H1 (cell line): ENCODE measurements at regions not wholly inside any gene's neighbourhood (a gene's known extent, or its start where the extent isn't known, plus 50 kb on each side); places are given as distances from the start of the nearest gene placed in this dataset.

ENCODE experiments used
- CTCF ChIA-PET: fragments of 300-600 bp; sonication (Branson Sonifier 250); formaldehyde crosslinking; loops from one replicate; lab custom pipeline; 2021; ENCODE audit not compliant: partially characterized antibody; lab: Charles Lee
- POLR2A ChIA-PET: fragments of 300-600 bp; sonication (Branson Sonifier 250); formaldehyde crosslinking; loops from one replicate; lab custom pipeline; 2021; ENCODE audit warnings: inconsistent platforms; ENCODE audit not compliant: partially characterized antibody; lab: Charles Lee
- DNase-seq, 2 experiments: peaks; one replicate each; pipeline versions ENCODE4 v3.0.0 to v3.0.0-alpha.2; 2010 to 2022; ENCODE audit warnings: low spot score in 2 of 2, low read depth in 1 of 2, mixed read lengths in 1 of 2
- FAIRE-seq: peaks from 2 replicates; lab custom pipeline; 2011; peaks lifted over from hg19 to GRCh38; lab: Jason Lieb, UNC
- H2AFZ ChIP-seq: 2 replicates; pipeline ENCODE4 v1.8.1; 2012; ENCODE audit warnings: low read length, inconsistent platforms
- H2AK5ac ChIP-seq: 2 replicates; pipeline ENCODE4 v1.6.1; 2013; ENCODE audit warnings: low read depth, low read length
- H2BK120ac ChIP-seq: replicated peaks from 2 replicates; pipeline ENCODE3; 2013; ENCODE audit warnings: low read depth, low read length, inconsistent platforms
- H2BK12ac ChIP-seq: 2 replicates; pipeline ENCODE4 v1.6.1; 2013; ENCODE audit warnings: low read depth, low read length
- H2BK15ac ChIP-seq: 2 replicates; pipeline ENCODE4 v1.6.1; 2013; ENCODE audit warnings: low read length
- H2BK20ac ChIP-seq: 2 replicates; pipeline ENCODE4 v1.6.1; 2013; ENCODE audit warnings: low read length
- H2BK5ac ChIP-seq: 2 replicates; pipeline ENCODE4 v1.6.1; 2013; ENCODE audit warnings: low read depth, low read length
- H3K14ac ChIP-seq: 2 replicates; pipeline ENCODE4 v1.6.1; 2013; ENCODE audit warnings: inconsistent platforms; ENCODE audit not compliant: insufficient read length
- H3K18ac ChIP-seq: 2 replicates; pipeline ENCODE4 v1.6.1; 2013; ENCODE audit warnings: low read length; ENCODE audit errors: extremely low read depth
- H3K23ac ChIP-seq: 2 replicates; pipeline ENCODE4 v1.6.1; 2013; ENCODE audit warnings: inconsistent platforms; ENCODE audit not compliant: insufficient read length
- H3K23me2 ChIP-seq: 2 replicates; pipeline ENCODE4 v1.6.1; 2013; ENCODE audit warnings: low read depth, low read length
- H3K27ac ChIP-seq: 2 replicates; pipeline ENCODE4 v1.6.1; 2011; ENCODE audit warnings: low read depth, low read length, inconsistent platforms
- H3K27me3 ChIP-seq, 4 experiments: replicated peaks in 1 of 4; 1 replicate in 1 of 4; 2 replicates in 3 of 4; pipeline versions ENCODE4 v1.6.1 to v1.8.1; 2011 to 2013; ENCODE audit warnings: low read length in 3 of 4, mild to moderate bottlenecking in 3 of 4, inconsistent platforms in 2 of 4, mixed read lengths in 2 of 4, moderate library complexity in 1 of 4; ENCODE audit not compliant: control insufficient read depth in 3 of 4, insufficient read depth in 3 of 4; ENCODE audit errors: extremely low read depth in 1 of 4
- H3K36me3 ChIP-seq, 4 experiments: 2 replicates each; pipeline versions ENCODE4 v1.6.1 to v1.8.1; 2011 to 2013; ENCODE audit warnings: mild to moderate bottlenecking in 4 of 4, low read length in 3 of 4, moderate library complexity in 2 of 4, control low read depth in 1 of 4, inconsistent platforms in 1 of 4; ENCODE audit not compliant: insufficient read depth in 4 of 4, control insufficient read depth in 2 of 4
- H3K4ac ChIP-seq: replicated peaks from 2 replicates; pipeline ENCODE3; 2013; ENCODE audit warnings: low read length, low read depth, mixed read lengths, inconsistent platforms; ENCODE audit not compliant: insufficient read length
- H3K4me1 ChIP-seq, 4 experiments: replicated peaks in 1 of 4; 1 replicate in 1 of 4; 2 replicates in 3 of 4; pipeline versions ENCODE4 v1.6.1 to v1.8.1; 2011 to 2013; ENCODE audit warnings: low read length in 3 of 4, inconsistent platforms in 2 of 4, mixed read lengths in 1 of 4; ENCODE audit not compliant: insufficient read depth in 4 of 4, control insufficient read depth in 3 of 4
- H3K4me2 ChIP-seq, 2 experiments: 2 replicates each; pipeline versions ENCODE4 v1.6.1 to v1.8.1; 2011 to 2013; ENCODE audit warnings: low read depth in 2 of 2, low read length in 2 of 2, control low read depth in 1 of 2, inconsistent platforms in 1 of 2, mild to moderate bottlenecking in 1 of 2; ENCODE audit not compliant: insufficient read depth in 1 of 2
- H3K4me3 ChIP-seq, 4 experiments: fragments of 200-600, 300-600 bp in 1 of 4; sonication (generic), shearing (Covaris generic), sonication (Bioruptor Twin) in 1 of 4; 2 replicates each; pipeline versions ENCODE4 v1.5.1 to v1.8.1; 2011 to 2016; ENCODE audit warnings: low read length in 4 of 4, low read depth in 3 of 4, control low read depth in 2 of 4, inconsistent platforms in 2 of 4, mild to moderate bottlenecking in 2 of 4, mixed read lengths in 1 of 4, moderate library complexity in 1 of 4; ENCODE audit not compliant: insufficient read depth in 2 of 4; ENCODE audit errors: extremely low read depth in 1 of 4
- H3K56ac ChIP-seq: replicated peaks from 2 replicates; pipeline ENCODE3; 2013; ENCODE audit warnings: low read depth, mild to moderate bottlenecking, mixed read lengths, low read length, inconsistent platforms; ENCODE audit not compliant: insufficient read length
- H3K79me1 ChIP-seq: 2 replicates; pipeline ENCODE4 v1.6.1; 2013; ENCODE audit warnings: low read depth, low read length, control low read depth
- H3K79me2 ChIP-seq, 2 experiments: 2 replicates each; pipeline versions ENCODE4 v1.6.1 to v1.8.1; 2012 to 2013; ENCODE audit warnings: low read length in 2 of 2, mild to moderate bottlenecking in 2 of 2, inconsistent platforms in 1 of 2; ENCODE audit not compliant: insufficient read depth in 2 of 2, control insufficient read depth in 1 of 2
- H3K9ac ChIP-seq, 4 experiments: replicated peaks in 1 of 4; 1 replicate in 1 of 4; 2 replicates in 3 of 4; pipeline versions ENCODE4 v1.6.1 to v1.8.1; 2011 to 2013; ENCODE audit warnings: low read depth in 3 of 4, low read length in 3 of 4, control low read depth in 2 of 4, mild to moderate bottlenecking in 2 of 4, moderate library complexity in 2 of 4, inconsistent platforms in 1 of 4; ENCODE audit errors: extremely low read depth in 1 of 4
- H3K9me3 ChIP-seq, 2 experiments: 2 replicates each; pipeline versions ENCODE4 v1.6.1 to v1.8.1; 2012 to 2013; ENCODE audit warnings: mild to moderate bottlenecking in 2 of 2, moderate library complexity in 2 of 2, control low read depth in 1 of 2, inconsistent platforms in 1 of 2, low read depth in 1 of 2, low read length in 1 of 2, mixed read lengths in 1 of 2; ENCODE audit not compliant: insufficient read depth in 2 of 2
- H4K20me1 ChIP-seq, 2 experiments: replicated peaks in 1 of 2; 2 replicates each; pipeline versions ENCODE3 to v1.8.1; 2011 to 2013; ENCODE audit warnings: inconsistent platforms in 2 of 2, low read length in 2 of 2, mild to moderate bottlenecking in 1 of 2; ENCODE audit not compliant: insufficient read depth in 2 of 2, control insufficient read depth in 1 of 2
- H4K5ac ChIP-seq: 2 replicates; pipeline ENCODE4 v1.6.1; 2013; ENCODE audit warnings: low read length, low read depth, mixed read lengths, inconsistent platforms; ENCODE audit not compliant: insufficient read length
- H4K8ac ChIP-seq: 2 replicates; pipeline ENCODE4 v1.8.0; 2013; ENCODE audit warnings: mild to moderate bottlenecking, moderate library complexity, low read length, inconsistent platforms; ENCODE audit not compliant: insufficient read depth; ENCODE audit errors: extremely low read depth
- H4K91ac ChIP-seq: replicated peaks from 2 replicates; pipeline ENCODE3; 2013; ENCODE audit warnings: low read length, mixed read lengths, inconsistent platforms; ENCODE audit not compliant: insufficient read length
- BACH1 ChIP-seq: IDR thresholded peaks from 2 replicates; pipeline ENCODE4 v1.6.1; 2012; ENCODE audit warnings: low read length, improper control_type of control experiment
- BCL11A ChIP-seq, 2 experiments: IDR thresholded peaks; one replicate each; pipeline ENCODE4 v1.6.1; 2011; ENCODE audit warnings: low read depth in 2 of 2, low read length in 2 of 2, mild to moderate bottlenecking in 2 of 2
- CBX5 ChIP-seq: fragments of 300-800, 300-1000 bp; sonication (generic); IDR thresholded peaks from 2 replicates; pipeline ENCODE4 v1.7.1; 2016; ENCODE audit warnings: antibody characterized with exemption, low read length, low read depth
- CTBP2 ChIP-seq: IDR thresholded peaks from 2 replicates; pipeline ENCODE4 v1.7.0; 2011; ENCODE audit warnings: borderline replicate concordance, mild to moderate bottlenecking, moderate library complexity, mixed read lengths, low read length; ENCODE audit not compliant: insufficient read depth, insufficient read length
- GTF2F1 ChIP-seq: IDR thresholded peaks from 2 replicates; pipeline ENCODE4 v1.6.1; 2012; ENCODE audit warnings: low read depth, low read length, improper control_type of control experiment, borderline replicate concordance
- RAD21 ChIP-seq, 2 experiments: IDR thresholded peaks in 1 of 2; conservative IDR thresholded peaks in 1 of 2; 2 replicates each; pipeline ENCODE4 v1.6.1; 2011; ENCODE audit warnings: low read depth in 2 of 2, low read length in 2 of 2, improper control_type of control experiment in 1 of 2, inconsistent platforms in 1 of 2, mild to moderate bottlenecking in 1 of 2, moderate library complexity in 1 of 2
- RFX5 ChIP-seq: IDR thresholded peaks from 2 replicates; pipeline ENCODE4 v1.6.1; 2011; ENCODE audit warnings: low read depth, low read length, improper control_type of control experiment, borderline replicate concordance
- SIN3A ChIP-seq, 2 experiments: IDR thresholded peaks in 1 of 2; conservative IDR thresholded peaks in 1 of 2; 2 replicates each; pipeline ENCODE4 v1.6.1; 2011 to 2012; ENCODE audit warnings: low read length in 2 of 2, improper control_type of control experiment in 1 of 2, low read depth in 1 of 2, mild to moderate bottlenecking in 1 of 2
- SUZ12 ChIP-seq: fragments of 200-600 bp; sonication (generic); IDR thresholded peaks from 2 replicates; pipeline ENCODE4 v1.6.1; 2012; ENCODE audit warnings: mild to moderate bottlenecking, inconsistent platforms, low read length, moderate library complexity, mixed read lengths
- TF ChIP-seq, protein P1 (sequence below), 3 experiments: IDR thresholded peaks; 1 replicate in 2 of 3; 2 replicates in 1 of 3; pipeline versions ENCODE4 v1.5.1 to v1.6.1; 2011; ENCODE audit warnings: low read length in 3 of 3, mild to moderate bottlenecking in 3 of 3, inconsistent platforms in 2 of 3, low read depth in 1 of 3, moderate library complexity in 1 of 3; ENCODE audit not compliant: insufficient read depth in 1 of 3; ENCODE audit errors: control extremely low read depth in 1 of 3

DNA sequence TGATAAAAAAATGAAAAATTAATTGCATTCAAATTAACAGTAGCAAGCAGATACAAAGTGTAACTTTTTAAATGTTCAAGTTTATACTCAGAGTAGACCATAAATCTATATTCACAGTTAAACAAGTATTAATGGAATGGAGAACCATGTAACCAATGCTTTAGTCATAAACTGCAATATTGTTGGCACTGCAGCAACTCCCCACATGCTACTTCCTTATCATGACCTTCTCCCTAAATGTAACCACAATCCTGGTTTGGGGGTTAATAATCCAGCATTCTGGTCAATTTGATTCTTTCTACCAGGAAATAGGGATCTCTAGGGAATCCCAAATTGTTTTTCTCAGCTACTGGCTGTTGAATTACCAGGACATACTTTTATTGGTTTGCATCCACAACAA is 223.9 kb upstream of the DCAF8L1 start:
- Histone ChIP-seq H4K8ac (no peak overlapping the region), H3K18ac (no peak overlapping the region), H3K23me2 (no peaks in the 10 kb centered on the region), H2BK20ac (no peak overlapping the region), H4K5ac (no peak overlapping the region), H2AFZ (no peak overlapping the region), H3K9ac (no peak overlapping the region), H4K20me1 (no peaks in the 10 kb centered on the region), H3K4me2 (no peak overlapping the region), H3K36me3 (no peaks in the 10 kb centered on the region), H3K9me3 (no peaks in the 10 kb centered on the region), H2BK12ac (no peak overlapping the region), H2BK5ac (no peak overlapping the region), H2BK15ac (no peak overlapping the region), H3K23ac (no peak overlapping the region), H3K27ac (no peak overlapping the region)
- POLR2A ChIA-PET, result no interaction called here
- no peak for TF ChIP-seq CBX5
- TF ChIP-seq BACH1, result no peak
- TF ChIP-seq RFX5, result no peak
- TF ChIP-seq GTF2F1, result no peak
- TF ChIP-seq SUZ12, result no peak
- TF ChIP-seq RAD21 (IDR thresholded peaks at IDR 0.05 in 1 of 2, conservative IDR thresholded peaks at IDR 0.05 in 1 of 2; ENCODE audit: low read depth in 2 of 2, low read length in 2 of 2), result no peak
- TF ChIP-seq CTBP2, result no peak
- TF ChIP-seq BCL11A (IDR thresholded peaks at IDR 0.05; ENCODE audit: low read depth in 2 of 2, low read length in 2 of 2), result no peak
- TF ChIP-seq SIN3A (conservative IDR thresholded peaks at IDR 0.05 in 1 of 2, IDR thresholded peaks at IDR 0.05 in 1 of 2; ENCODE audit: low read depth in 1 of 2, low read length in 2 of 2), result no peak
- TF ChIP-seq, protein P1, sequence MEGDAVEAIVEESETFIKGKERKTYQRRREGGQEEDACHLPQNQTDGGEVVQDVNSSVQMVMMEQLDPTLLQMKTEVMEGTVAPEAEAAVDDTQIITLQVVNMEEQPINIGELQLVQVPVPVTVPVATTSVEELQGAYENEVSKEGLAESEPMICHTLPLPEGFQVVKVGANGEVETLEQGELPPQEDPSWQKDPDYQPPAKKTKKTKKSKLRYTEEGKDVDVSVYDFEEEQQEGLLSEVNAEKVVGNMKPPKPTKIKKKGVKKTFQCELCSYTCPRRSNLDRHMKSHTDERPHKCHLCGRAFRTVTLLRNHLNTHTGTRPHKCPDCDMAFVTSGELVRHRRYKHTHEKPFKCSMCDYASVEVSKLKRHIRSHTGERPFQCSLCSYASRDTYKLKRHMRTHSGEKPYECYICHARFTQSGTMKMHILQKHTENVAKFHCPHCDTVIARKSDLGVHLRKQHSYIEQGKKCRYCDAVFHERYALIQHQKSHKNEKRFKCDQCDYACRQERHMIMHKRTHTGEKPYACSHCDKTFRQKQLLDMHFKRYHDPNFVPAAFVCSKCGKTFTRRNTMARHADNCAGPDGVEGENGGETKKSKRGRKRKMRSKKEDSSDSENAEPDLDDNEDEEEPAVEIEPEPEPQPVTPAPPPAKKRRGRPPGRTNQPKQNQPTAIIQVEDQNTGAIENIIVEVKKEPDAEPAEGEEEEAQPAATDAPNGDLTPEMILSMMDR (IDR thresholded peaks at IDR 0.05; ENCODE audit: control extremely low read depth in 1 of 3, insufficient read depth in 1 of 3, low read depth in 1 of 3, low read length in 3 of 3), result no peak
- TF ChIP-seq, all 59 proteins: peak for 0
- no peak overlapping the region for H3K4ac ChIP-seq
- no peaks in the 10 kb centered on the region for H3K79me1 ChIP-seq
- H2AK5ac ChIP-seq, result no peak overlapping the region
- no peak overlapping the region for H3K14ac ChIP-seq
- no peak overlapping the region for H4K91ac ChIP-seq
- no peaks in the 10 kb centered on the region for H3K27me3 ChIP-seq
- H3K4me1 ChIP-seq, result no peaks in the 10 kb centered on the region
- H3K4me3 ChIP-seq, result no peak overlapping the region
- CTCF ChIA-PET, result interaction anchor here (0.6 kb wide), 1 partner anchor 112 kb away, joined by 3 read pairs; no protein-coding TSS in a partner anchor
- no peak overlapping the region for H2BK120ac ChIP-seq
- no peaks in the 10 kb centered on the region for H3K79me2 ChIP-seq
- DNase-seq (no peak), FAIRE-seq (no peak)
- H3K56ac ChIP-seq, result no peak overlapping the region
